BLaER1 treated with 17β-estradiol and CSF1 and Interleukin-3, amounts not matched to agents 10 nM and 100 nM (cell line): ENCODE measurements at regions not wholly inside any gene's neighbourhood (a gene's known extent, or its start where the extent isn't known, plus 50 kb on each side); places are given as distances from the start of the nearest gene placed in this dataset.
"Not testable (repeated sequence)": the region's sequence is repeated elsewhere in the genome, so short reads cannot be mapped to it uniquely, and the experiment has no call there.

ENCODE experiments used
- H3K27ac ChIP-seq, 11 experiments: shearing (Covaris generic); formaldehyde crosslinking; 2 replicates each; pipeline ENCODE4 v1.8.1; 2022
- H3K27me3 ChIP-seq, 11 experiments: shearing (Covaris generic); formaldehyde crosslinking; 2 replicates each; pipeline ENCODE4 v1.8.1; 2022
- H3K36me3 ChIP-seq, 11 experiments: shearing (Covaris generic); formaldehyde crosslinking; 2 replicates each; pipeline ENCODE4 v1.8.1; 2022
- H3K4me1 ChIP-seq, 10 experiments: shearing (Covaris generic); formaldehyde crosslinking; 2 replicates each; pipeline ENCODE4 v1.8.1; 2022
- H3K4me2 ChIP-seq, 11 experiments: shearing (Covaris generic); formaldehyde crosslinking; 2 replicates each; pipeline ENCODE4 v1.8.1; 2022
- H3K4me3 ChIP-seq, 10 experiments: shearing (Covaris generic); formaldehyde crosslinking; 2 replicates each; pipeline ENCODE4 v1.8.1; 2022
- H3K9ac ChIP-seq, 11 experiments: shearing (Covaris generic); formaldehyde crosslinking; 2 replicates each; pipeline ENCODE4 v1.8.1; 2022
- H3K9me3 ChIP-seq, 11 experiments: shearing (Covaris generic); formaldehyde crosslinking; replicated peaks in 1 of 11; 2 replicates each; pipeline ENCODE4 v1.8.1; 2022
- H4K20me1 ChIP-seq, 11 experiments: shearing (Covaris generic); formaldehyde crosslinking; 2 replicates each; pipeline ENCODE4 v1.8.1; 2022
- Cebpa-rat ChIP-seq, 11 experiments: shearing (Covaris generic); IDR thresholded peaks; 2 replicates each; pipeline ENCODE4 v1.8.1; 2022

GRCh38 chr6:3963426-3963825 is 114.3 kb downstream of the FAM50B start:
- Histone ChIP-seq H3K4me1 (peaks cover 0 to 11% (median 9%) of the 10 kb centered on the region in 10 experiments; a peak in 18 of 20 replicates), H3K9ac (no peak overlapping the region), H3K4me2 (no peak overlapping the region), H3K27me3 (no peaks in the 10 kb centered on the region), H3K36me3 (no peaks in the 10 kb centered on the region), H3K27ac (no peak overlapping the region), H3K9me3 (peaks cover 0 to 9% (median 1%) of the 10 kb centered on the region in 11 experiments; a peak in 11 of 22 replicates), H3K4me3 (no peak overlapping the region), H4K20me1 (no peaks in the 10 kb centered on the region)
- no peak for TF ChIP-seq Cebpa-rat (IDR thresholded peaks at IDR 0.05)

- TF ChIP-seq Cebpa-rat (IDR thresholded peaks at IDR 0.05) = no peak
- H3K4me1 ChIP-seq = peaks cover 0 to 11% (median 9%) of the 10 kb centered on the region in 10 experiments; a peak in 18 of 20 replicates
- H3K9me3 ChIP-seq = 0 out of 22 replicates have a peak, but pooled peaks cover 0 to 6% (median 0%) of the 10 kb centered on the region in 11 experiments
- no peaks in the 10 kb centered on the region for H3K36me3 ChIP-seq
- H3K4me3 ChIP-seq = no peak overlapping the region
- H3K27me3 ChIP-seq = no peaks in the 10 kb centered on the region
- no peak overlapping the region for H3K9ac ChIP-seq
- no peak overlapping the region for H3K27ac ChIP-seq
- peak overlapping the region; percentile 1 to 62 (median 36); a peak in 17 of 22 replicates for H3K4me2 ChIP-seq
- H4K20me1 ChIP-seq = no peaks in the 10 kb centered on the region
Measured at GRCh38 chr6:3965071-3965718, 113.7 kb downstream of the FAM217A start.

- Histone ChIP-seq H3K4me3 (no peak overlapping the region), H3K4me2 (0 out of 22 replicates have a peak overlapping the region, but pooled peaks of 1 of the 11 experiments have one; percentile 2), H4K20me1 (no peaks in the 10 kb centered on the region), H3K9me3 (0 out of 22 replicates have a peak, but pooled peaks cover 0 to 6% (median 0%) of the 10 kb centered on the region in 11 experiments), H3K9ac (no peak overlapping the region), H3K36me3 (no peaks in the 10 kb centered on the region), H3K27me3 (no peaks in the 10 kb centered on the region), H3K27ac (no peak overlapping the region), H3K4me1 (peaks cover 0 to 11% (median 9%) of the 10 kb centered on the region in 10 experiments; a peak in 18 of 20 replicates)
- TF ChIP-seq Cebpa-rat (IDR thresholded peaks at IDR 0.05) = no peak
Measured at GRCh38 chr6:3966426-3966825, 112.5 kb downstream of the FAM217A start.

- no peak for TF ChIP-seq Cebpa-rat (IDR thresholded peaks at IDR 0.05)
- no peaks in the 10 kb centered on the region for H3K27me3 ChIP-seq
- no peak overlapping the region for H3K4me3 ChIP-seq
- H3K27ac ChIP-seq = no peak overlapping the region
- H4K20me1 ChIP-seq = no peaks in the 10 kb centered on the region
- 0 out of 22 replicates have a peak, but pooled peaks cover 0 to 6% (median 0%) of the 10 kb centered on the region in 11 experiments for H3K9me3 ChIP-seq
- H3K36me3 ChIP-seq = no peaks in the 10 kb centered on the region
- H3K4me1 ChIP-seq = peaks cover 0 to 7% (median 6%) of the 10 kb centered on the region in 10 experiments; a peak in 18 of 20 replicates
- no peak overlapping the region for H3K9ac ChIP-seq
- H3K4me2 ChIP-seq = no peak overlapping the region
Measured at GRCh38 chr6:3970097-3970496, 108.8 kb downstream of the FAM217A start.

GRCh38 chr6:3973152-3973551 is 105.8 kb downstream of the FAM217A start:
- H3K9me3 ChIP-seq, H4K20me1 ChIP-seq: not testable (repeated sequence)

GRCh38 chr6:3977875-3978711 is 100.8 kb downstream of the FAM217A start:
- Histone ChIP-seq H3K9me3 (peaks cover 0 to 9% (median 5%) of the 10 kb centered on the region in 11 experiments; a peak in 9 of 22 replicates), H3K27ac (no peak overlapping the region), H3K4me3 (no peak overlapping the region), H3K4me2 (no peak overlapping the region), H3K9ac (no peak overlapping the region), H3K27me3 (no peaks in the 10 kb centered on the region), H3K36me3 (peaks cover 0 to 9% (median 5%) of the 10 kb centered on the region in 11 experiments; a peak in 6 of 22 replicates), H3K4me1 (peaks cover 0 to 10% (median 0%) of the 10 kb centered on the region in 10 experiments; a peak in 2 of 20 replicates), H4K20me1 (no peaks in the 10 kb centered on the region)
- TF ChIP-seq Cebpa-rat (IDR thresholded peaks at IDR 0.05) = no peak

More at GRCh38 chr6:3973152-3973551, 105.8 kb downstream of the FAM217A start:
- H3K27ac ChIP-seq, H3K27me3 ChIP-seq, H3K4me1 ChIP-seq, H3K9ac ChIP-seq, H3K4me3 ChIP-seq, H3K4me2 ChIP-seq, H3K36me3 ChIP-seq: not testable (repeated sequence)

GRCh38 chr6:3978966-3979365 is 100.0 kb downstream of the FAM217A start:
- H3K9ac ChIP-seq, H4K20me1 ChIP-seq, H3K4me3 ChIP-seq, H3K27ac ChIP-seq, H3K4me2 ChIP-seq, H3K9me3 ChIP-seq, H3K4me1 ChIP-seq, H3K27me3 ChIP-seq: not testable (repeated sequence)
- peaks cover 0 to 14% (median 5%) of the 10 kb centered on the region in 11 experiments; a peak in 6 of 22 replicates for H3K36me3 ChIP-seq

- no peak for TF ChIP-seq Cebpa-rat (IDR thresholded peaks at IDR 0.05)
Measured at GRCh38 chr6:3981917-3982316, 97.0 kb downstream of the FAM217A start.

GRCh38 chr6:3983778-3984177 is 95.2 kb downstream of the FAM217A start:
- Histone ChIP-seq H3K9me3 (peaks cover 0 to 9% (median 5%) of the 10 kb centered on the region in 11 experiments; a peak in 10 of 22 replicates), H3K27ac (no peak overlapping the region), H3K4me3 (no peak overlapping the region), H3K4me1 (peaks cover 0 to 15% (median 6%) of the 10 kb centered on the region in 10 experiments; a peak in 7 of 20 replicates), H3K9ac (no peak overlapping the region), H3K4me2 (no peak overlapping the region), H3K27me3 (no peaks in the 10 kb centered on the region), H3K36me3 (peaks cover 0 to 14% (median 5%) of the 10 kb centered on the region in 11 experiments; a peak in 6 of 22 replicates), H4K20me1 (peaks cover 0 to 16% (median 0%) of the 10 kb centered on the region in 11 experiments; a peak in 2 of 22 replicates)
- no peak for TF ChIP-seq Cebpa-rat (IDR thresholded peaks at IDR 0.05)

More at GRCh38 chr6:3981917-3982316, 97.0 kb downstream of the FAM217A start:
- Histone ChIP-seq H4K20me1 (peaks cover 0 to under 1% (median 0%) of the 10 kb centered on the region in 11 experiments; a peak in 1 of 22 replicates), H3K4me1 (peaks cover 0 to 15% (median 2%) of the 10 kb centered on the region in 10 experiments; a peak in 7 of 20 replicates), H3K9me3 (peaks cover 0 to 9% (median 5%) of the 10 kb centered on the region in 11 experiments; a peak in 10 of 22 replicates), H3K27me3 (no peaks in the 10 kb centered on the region), H3K9ac (no peak overlapping the region), H3K4me3 (no peak overlapping the region), H3K27ac (no peak overlapping the region), H3K4me2 (no peak overlapping the region), H3K36me3 (peaks cover 0 to 14% (median 5%) of the 10 kb centered on the region in 11 experiments; a peak in 6 of 22 replicates)
